Small intestine (tissue), 7 donors: ENCODE measurements at regions not wholly inside any gene's neighbourhood (a gene's known extent, or its start where the extent isn't known, plus 50 kb on each side); places are given as distances from the start of the nearest gene placed in this dataset.
"Not testable (repeated sequence)": the region's sequence is repeated elsewhere in the genome, so short reads cannot be mapped to it uniquely, and the experiment has no call there.

Source experiments
- DNase-seq, 2 donors: peaks; one replicate each; pipeline versions ENCODE4 v3.0.0 to v3.0.0-alpha.2; 2013
- FAIRE-seq: peaks from 2 replicates; lab custom pipeline; 2012; peaks lifted over from hg19 to GRCh38; lab: Jason Lieb, UNC
- H3K27ac ChIP-seq, 3 donors: one replicate each; pipeline ENCODE4 v1.5.1; 2013; ENCODE audit warnings: low read length in 2 of 3, mild to moderate bottlenecking in 2 of 3, control low read depth in 1 of 3, inconsistent platforms in 1 of 3, low read depth in 1 of 3, moderate library complexity in 1 of 3
- H3K27me3 ChIP-seq, 3 donors: one replicate each; pipeline ENCODE4 v1.6.1; 2013; ENCODE audit warnings: low read length in 3 of 3, inconsistent platforms in 1 of 3; ENCODE audit not compliant: control insufficient read depth in 3 of 3, insufficient read depth in 3 of 3
- H3K36me3 ChIP-seq, 3 donors: one replicate each; pipeline ENCODE4 v1.6.1; 2013; ENCODE audit warnings: low read length in 3 of 3, inconsistent platforms in 1 of 3, low read depth in 1 of 3, mild to moderate bottlenecking in 1 of 3, moderate library complexity in 1 of 3; ENCODE audit not compliant: control insufficient read depth in 3 of 3, insufficient read depth in 2 of 3
- H3K4me1 ChIP-seq, 3 donors: one replicate each; pipeline ENCODE4 v1.6.1; 2013; ENCODE audit warnings: low read length in 2 of 3, inconsistent platforms in 1 of 3, low read depth in 1 of 3, mild to moderate bottlenecking in 1 of 3, moderate library complexity in 1 of 3; ENCODE audit not compliant: control insufficient read depth in 3 of 3, insufficient read depth in 2 of 3
- H3K4me3 ChIP-seq, 3 donors: one replicate each; pipeline ENCODE4 v1.5.1; 2013; ENCODE audit warnings: low read length in 3 of 3, control low read depth in 1 of 3, inconsistent platforms in 1 of 3, low read depth in 1 of 3, mild to moderate bottlenecking in 1 of 3, moderate library complexity in 1 of 3
- H3K9me3 ChIP-seq, 2 donors: one replicate each; pipeline ENCODE4 v1.6.1; 2013; ENCODE audit warnings: low read depth in 1 of 2, low read length in 1 of 2; ENCODE audit not compliant: control insufficient read depth in 2 of 2, insufficient read depth in 1 of 2
- WGBS, 3 donors: extraction: QIAGEN DNeasy Blood & Tissue Kit; methylation state at CpG; one replicate each; pipeline ENCODE4 v1.1.7; 2013; 5-methylcytosine and 5-hydroxymethylcytosine counted together
- donor health status: healthy with polysubstance abuse.
- donor health status: control.
- donor health status: control.
- donor health status: Bipolar disorder and iron deficiency.
- donor health status: healthy.

GRCh38 chr3:150324245-150324644 is 83.9 kb upstream of the TSC22D2 start:
- H3K9me3 ChIP-seq: no peaks in the 10 kb centered on the region
- 84 to 88% (median 85%) methylated on average over 3 of the region's 3 CpGs for whole genome bisulfite sequencing, 3 donors
- FAIRE-seq (no peak), DNase-seq (no peak)
- H3K4me3 ChIP-seq: no peak overlapping the region
- no peaks in the 10 kb centered on the region for H3K36me3 ChIP-seq
- H3K27ac ChIP-seq: no peak overlapping the region
- H3K27me3 ChIP-seq: no peaks in the 10 kb centered on the region
- peaks cover 0 to 29% (median 0%) of the 10 kb centered on the region in 3 donors for H3K4me1 ChIP-seq

GRCh38 chr3:150323770-150324169 is 84.3 kb upstream of the TSC22D2 start:
- FAIRE-seq: no peak
- 84 to 100% (median 100%) methylated on average over 1 of the region's 1 CpG for WGBS, 3 donors
- H3K27me3 ChIP-seq: no peaks in the 10 kb centered on the region

GRCh38 chr3:150323091-150323490 is 85.0 kb upstream of the TSC22D2 start:
- 97 to 98% (median 98%) methylated on average over 11 to 17 of the region's 23 CpGs for WGBS, 3 donors
- H3K4me3 ChIP-seq, FAIRE-seq, DNase-seq, H3K36me3 ChIP-seq, H3K27ac ChIP-seq, H3K27me3 ChIP-seq, H3K9me3 ChIP-seq: not testable (repeated sequence)
- H3K4me1 ChIP-seq: peaks cover 0 to 29% (median 0%) of the 10 kb centered on the region in 3 donors

More at GRCh38 chr3:150323770-150324169, 84.3 kb upstream of the TSC22D2 start:
- Histone ChIP-seq H3K4me1 (peaks cover 0 to 29% (median 0%) of the 10 kb centered on the region in 3 donors), H3K27ac (no peak overlapping the region), H3K9me3 (no peaks in the 10 kb centered on the region), H3K4me3 (no peak overlapping the region), H3K36me3 (no peaks in the 10 kb centered on the region)
- no peak for DNase-seq

- not testable (repeated sequence) for DNase-seq, H3K27me3 ChIP-seq, FAIRE-seq, H3K36me3 ChIP-seq, H3K4me3 ChIP-seq, H3K27ac ChIP-seq, H3K9me3 ChIP-seq
- H3K4me1 ChIP-seq: peaks cover 0 to 29% (median 0%) of the 10 kb centered on the region in 3 donors
- WGBS, 3 donors: 0 to 64% (median 0%) methylated on average over 1 of the region's 1 CpG
Observed at GRCh38 chr3:150320971-150321370, 87.1 kb upstream of the TSC22D2 start.

GRCh38 chr3:150319900-150320299 is 88.2 kb upstream of the TSC22D2 start:
- Histone ChIP-seq H3K27ac (peak overlapping the region in 1 of 3 donors; percentile 51), H3K9me3 (no peaks in the 10 kb centered on the region), H3K27me3 (no peaks in the 10 kb centered on the region), H3K36me3 (no peaks in the 10 kb centered on the region), H3K4me1 (peaks cover 0 to 24% (median 0%) of the 10 kb centered on the region in 3 donors), H3K4me3 (no peak overlapping the region)
- DNase-seq (peak; percentile 76 to 92), FAIRE-seq (no peak)

- Histone ChIP-seq H3K9me3 (no peaks in the 10 kb centered on the region), H3K36me3 (no peaks in the 10 kb centered on the region), H3K27me3 (no peaks in the 10 kb centered on the region), H3K4me3 (no peak overlapping the region), H3K27ac (no peak overlapping the region), H3K4me1 (peaks cover 0 to 26% (median 3%) of the 10 kb centered on the region in 3 donors)
- WGBS, 3 donors: 72 to 77% (median 76%) methylated on average over 2 of the region's 2 CpGs
- FAIRE-seq (no peak), DNase-seq (no peak)
Observed at GRCh38 chr3:150317469-150317868, 90.6 kb upstream of the TSC22D2 start.

GRCh38 chr3:150315721-150316120 is 92.4 kb upstream of the TSC22D2 start:
- H3K27ac ChIP-seq: no peak overlapping the region
- H3K4me1 ChIP-seq: peaks cover 0 to 26% (median 3%) of the 10 kb centered on the region in 3 donors
- H3K27me3 ChIP-seq: no peaks in the 10 kb centered on the region
- no peak overlapping the region for H3K4me3 ChIP-seq
- 31 to 57% (median 52%) methylated on average over 1 of the region's 1 CpG for WGBS, 3 donors
- H3K36me3 ChIP-seq: no peaks in the 10 kb centered on the region
- no peaks in the 10 kb centered on the region for H3K9me3 ChIP-seq
- no peak for DNase-seq
- FAIRE-seq: no peak

- Histone ChIP-seq H3K27me3 (no peaks in the 10 kb centered on the region), H3K9me3 (no peaks in the 10 kb centered on the region), H3K27ac (peak overlapping the region in 2 of 3 donors; percentile 61 to 83), H3K36me3 (no peaks in the 10 kb centered on the region), H3K4me1 (peaks cover 0 to 18% (median 3%) of the 10 kb centered on the region in 3 donors), H3K4me3 (no peak overlapping the region)
- no peak for FAIRE-seq
- DNase-seq: peak; percentile 87 to 90
- 20 to 43% (median 26%) methylated on average over 5 of the region's 5 CpGs for WGBS, 3 donors
Observed at GRCh38 chr3:150314248-150315004, 93.7 kb upstream of the TSC22D2 start.
